Mesodermal cell (in vitro differentiated cells): ENCODE measurements at regions not wholly inside any gene's neighbourhood (a gene's known extent, or its start where the extent isn't known, plus 50 kb on each side); places are given as distances from the start of the nearest gene placed in this dataset.

Experiments used
- H3K27ac ChIP-seq: 2 replicates; pipeline ENCODE4 v1.7.0; 2013; ENCODE audit warnings: mild to moderate bottlenecking, low read depth, low read length, moderate library complexity; ENCODE audit not compliant: severe bottlenecking
- H3K36me3 ChIP-seq: 2 replicates; pipeline ENCODE4 v1.7.1; 2013; ENCODE audit warnings: mild to moderate bottlenecking, low read length, moderate library complexity; ENCODE audit not compliant: control insufficient read depth, insufficient read depth
- H3K4me1 ChIP-seq: one replicate; pipeline ENCODE4 v1.7.1; 2013; ENCODE audit warnings: mild to moderate bottlenecking, low read length; ENCODE audit not compliant: insufficient read depth, control insufficient read depth, poor library complexity, severe bottlenecking
- H3K4me3 ChIP-seq: 2 replicates; pipeline ENCODE4 v1.7.0; 2013; ENCODE audit warnings: low read length, control low read depth, mild to moderate bottlenecking; ENCODE audit not compliant: insufficient read depth, poor library complexity, severe bottlenecking; ENCODE audit errors: extremely low read depth
- H3K9me3 ChIP-seq: 2 replicates; pipeline ENCODE4 v1.7.1; 2013; ENCODE audit warnings: mild to moderate bottlenecking, low read length, moderate library complexity; ENCODE audit not compliant: control insufficient read depth
- WGBS, 2 experiments: methylation state at CpG; one replicate each; pipeline ENCODE4 v1.1.5; 2013; ENCODE audit warnings: missing lambda C conversion rate in 2 of 2; ENCODE audit not compliant: insufficient coverage in 2 of 2; 5-methylcytosine and 5-hydroxymethylcytosine counted together

DNA sequence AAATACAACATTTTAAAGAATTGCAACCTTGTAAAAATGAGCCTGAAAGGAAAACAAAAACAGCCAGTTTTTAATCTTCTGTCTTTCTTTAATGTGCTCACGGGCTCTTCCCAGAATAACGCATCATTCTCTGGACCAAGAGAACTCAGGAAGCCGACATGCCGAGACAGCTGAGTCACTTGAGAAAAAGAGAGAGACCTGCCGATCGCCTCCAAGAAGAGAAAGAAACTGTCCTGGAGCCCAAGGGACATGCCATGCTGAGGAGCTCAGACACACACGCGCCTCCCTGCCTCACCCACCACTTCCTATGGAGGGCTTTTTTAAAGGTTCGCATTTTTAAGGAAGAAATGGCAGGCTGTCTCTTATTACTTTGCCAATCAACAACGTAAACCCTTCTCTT, 176.4 kb downstream of the ZNF281 start:
- H3K9me3 ChIP-seq, result no peaks in the 10 kb centered on the region
- no peak overlapping the region for H3K27ac ChIP-seq
- WGBS, 2 experiments, result 71 to 78% methylated on average over 6 to 7 of the region's 10 CpGs

GRCh38 chr1:200231787-200232231, 178.0 kb downstream of the ZNF281 start:
- Histone ChIP-seq H3K4me3 (no peak overlapping the region), H3K36me3 (no peaks in the 10 kb centered on the region), H3K9me3 (no peaks in the 10 kb centered on the region), H3K27ac (no peak overlapping the region), H3K4me1 (peaks cover 6% of the 10 kb centered on the region)
- no CpG with 5 or more reads among the region's 1 CpG for WGBS, 2 experiments

More for the DNA sequence above, 176.4 kb downstream of the ZNF281 start:
- peaks cover 6% of the 10 kb centered on the region for H3K4me1 ChIP-seq
- no peaks in the 10 kb centered on the region for H3K36me3 ChIP-seq
- H3K4me3 ChIP-seq, result no peak overlapping the region

DNA sequence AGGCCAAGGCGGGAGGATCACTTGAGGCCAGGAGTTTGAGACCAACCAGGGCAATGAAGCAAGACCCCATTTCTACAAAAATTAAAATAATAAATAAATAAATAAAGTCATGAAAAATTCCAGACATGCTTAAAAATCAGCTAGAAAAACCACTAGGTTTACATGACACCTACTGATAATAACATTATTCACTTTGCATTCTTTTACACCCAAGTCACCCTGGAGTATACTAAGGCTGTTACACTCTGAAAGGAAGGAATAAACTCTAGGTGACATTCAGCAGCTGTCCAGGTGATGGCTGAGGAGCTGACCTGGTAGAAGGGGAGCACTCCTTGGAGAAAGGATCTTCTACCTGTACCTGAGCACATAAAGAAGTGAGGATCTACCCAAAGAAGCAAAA, 179.2 kb downstream of the ZNF281 start:
- WGBS, 2 experiments, result no CpG with 5 or more reads among the region's 1 CpG
- no peaks in the 10 kb centered on the region for H3K36me3 ChIP-seq
- peaks cover 11% of the 10 kb centered on the region for H3K4me1 ChIP-seq
- H3K4me3 ChIP-seq, result no peak overlapping the region
- no peaks in the 10 kb centered on the region for H3K9me3 ChIP-seq
- H3K27ac ChIP-seq, result no peak overlapping the region

- no peak overlapping the region for H3K27ac ChIP-seq
- 100% methylated on average over 1 to 2 of the region's 4 CpGs for WGBS, 2 experiments
- H3K4me3 ChIP-seq, result no peak overlapping the region
- H3K36me3 ChIP-seq, result no peaks in the 10 kb centered on the region
- H3K4me1 ChIP-seq, result peaks cover 11% of the 10 kb centered on the region
- no peaks in the 10 kb centered on the region for H3K9me3 ChIP-seq
Measured at GRCh38 chr1:200228486-200228885, 181.3 kb downstream of the ZNF281 start.

GRCh38 chr1:200228081-200228480, 181.8 kb downstream of the ZNF281 start:
- Histone ChIP-seq H3K4me1 (peaks cover 9% of the 10 kb centered on the region), H3K9me3 (no peaks in the 10 kb centered on the region), H3K27ac (no peak overlapping the region), H3K36me3 (no peaks in the 10 kb centered on the region), H3K4me3 (no peak overlapping the region)
- 50 to 53% methylated on average over 2 to 4 of the region's 6 CpGs for WGBS, 2 experiments
